Epithelial cell of proximal tubule (primary cell): ENCODE measurements at regions not wholly inside any gene's neighbourhood (a gene's known extent, or its start where the extent isn't known, plus 50 kb on each side); places are given as distances from the start of the nearest gene placed in this dataset.
"Not testable (repeated sequence)": the region's sequence is repeated elsewhere in the genome, so short reads cannot be mapped to it uniquely, and the experiment has no call there.

ENCODE experiments used
- DNase-seq: peaks from one replicate; pipeline ENCODE4 v3.0.0-alpha.2; 2011; ENCODE audit warnings: low read depth
- H3K4me3 ChIP-seq: 2 replicates; pipeline ENCODE4 v1.5.1; 2011; ENCODE audit warnings: low read depth, mild to moderate bottlenecking, low read length
- TF ChIP-seq, protein P1 (sequence below): conservative IDR thresholded peaks from 2 replicates; pipeline ENCODE4 v1.5.1; 2012; ENCODE audit warnings: low read depth, mild to moderate bottlenecking, low read length

GRCh38 chr2:239803102-239803765 lies 221.9 kb downstream of the NDUFA10 start:
- H3K4me3 ChIP-seq: no peak overlapping the region
- TF ChIP-seq, protein P1, sequence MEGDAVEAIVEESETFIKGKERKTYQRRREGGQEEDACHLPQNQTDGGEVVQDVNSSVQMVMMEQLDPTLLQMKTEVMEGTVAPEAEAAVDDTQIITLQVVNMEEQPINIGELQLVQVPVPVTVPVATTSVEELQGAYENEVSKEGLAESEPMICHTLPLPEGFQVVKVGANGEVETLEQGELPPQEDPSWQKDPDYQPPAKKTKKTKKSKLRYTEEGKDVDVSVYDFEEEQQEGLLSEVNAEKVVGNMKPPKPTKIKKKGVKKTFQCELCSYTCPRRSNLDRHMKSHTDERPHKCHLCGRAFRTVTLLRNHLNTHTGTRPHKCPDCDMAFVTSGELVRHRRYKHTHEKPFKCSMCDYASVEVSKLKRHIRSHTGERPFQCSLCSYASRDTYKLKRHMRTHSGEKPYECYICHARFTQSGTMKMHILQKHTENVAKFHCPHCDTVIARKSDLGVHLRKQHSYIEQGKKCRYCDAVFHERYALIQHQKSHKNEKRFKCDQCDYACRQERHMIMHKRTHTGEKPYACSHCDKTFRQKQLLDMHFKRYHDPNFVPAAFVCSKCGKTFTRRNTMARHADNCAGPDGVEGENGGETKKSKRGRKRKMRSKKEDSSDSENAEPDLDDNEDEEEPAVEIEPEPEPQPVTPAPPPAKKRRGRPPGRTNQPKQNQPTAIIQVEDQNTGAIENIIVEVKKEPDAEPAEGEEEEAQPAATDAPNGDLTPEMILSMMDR: no peak
- DNase-seq: no peak

DNA sequence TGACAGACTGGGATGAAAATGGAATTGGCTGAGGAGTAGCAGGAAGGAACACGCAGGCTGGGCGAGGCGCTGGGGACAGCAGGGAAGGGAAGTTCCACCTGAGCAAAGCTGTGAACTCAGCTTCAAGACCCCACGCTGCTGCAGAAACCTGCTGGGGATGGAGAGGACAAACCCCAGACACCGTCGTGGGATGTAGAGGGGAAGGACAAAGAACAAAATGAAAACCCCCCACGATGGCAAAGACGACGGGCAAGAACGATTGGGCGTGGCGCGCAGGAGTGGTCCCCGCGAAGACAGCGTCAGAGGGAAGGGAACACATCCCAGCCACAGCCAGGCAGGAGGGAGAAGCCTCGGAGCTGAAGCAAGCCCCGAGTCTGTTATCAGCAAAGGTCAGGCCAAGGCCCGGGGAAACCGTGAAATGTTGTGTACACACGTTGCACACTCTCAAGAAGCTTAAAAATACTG lies 222.9 kb downstream of the NDUFA10 start:
- TF ChIP-seq, protein P1: no peak
- DNase-seq: no peak
- no peak overlapping the region for H3K4me3 ChIP-seq

- no peak overlapping the region for H3K4me3 ChIP-seq
- TF ChIP-seq, protein P1: no peak
- DNase-seq: no peak
Measured at GRCh38 chr2:239801404-239802184, 223.5 kb downstream of the NDUFA10 start.

GRCh38 chr2:239800785-239801386 lies 224.3 kb downstream of the NDUFA10 start:
- DNase-seq: no peak
- no peak overlapping the region for H3K4me3 ChIP-seq
- TF ChIP-seq, protein P1: no peak

DNA sequence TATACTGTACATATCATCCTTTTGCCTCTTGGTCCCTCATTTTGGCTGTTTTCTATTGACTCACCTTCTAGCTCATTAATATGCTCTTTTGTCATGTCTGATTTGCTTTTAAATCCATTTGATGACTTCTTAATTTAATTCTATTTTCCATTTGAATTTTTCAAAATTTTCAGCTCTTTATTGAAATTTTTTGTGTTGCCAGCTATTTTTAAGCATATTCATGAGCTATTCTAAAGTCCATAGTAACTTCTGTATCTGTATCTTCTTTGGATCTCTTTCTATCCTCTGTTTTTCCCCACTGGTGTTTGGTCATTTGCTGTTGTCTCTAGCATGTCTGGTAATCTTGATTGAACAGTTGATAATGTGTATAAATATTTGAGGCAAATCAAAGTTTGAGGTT lies 227.8 kb downstream of the NDUFA10 start:
- no peak for DNase-seq
- TF ChIP-seq, protein P1: no peak
- no peak overlapping the region for H3K4me3 ChIP-seq

DNA sequence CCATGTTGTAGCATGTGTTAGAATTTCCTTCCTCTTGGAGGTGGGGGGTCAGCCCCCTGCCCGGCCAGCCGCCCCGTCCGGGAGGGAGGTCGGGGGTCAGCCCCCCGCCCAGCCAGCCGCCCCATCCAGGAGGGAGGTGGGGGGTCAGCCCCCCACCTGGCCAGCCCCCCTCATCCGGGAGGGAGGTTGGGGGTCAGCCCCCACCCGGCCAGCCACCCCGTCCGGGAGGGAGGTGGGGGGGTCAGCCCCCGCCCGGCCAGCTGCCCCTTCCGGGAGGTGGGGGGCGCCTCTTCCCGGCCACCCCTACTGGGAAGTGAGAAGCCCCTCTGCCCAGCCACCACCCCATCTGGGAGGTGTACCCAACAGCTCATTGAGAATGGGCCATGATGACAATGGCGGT lies 229.4 kb downstream of the NDUFA10 start:
- H3K4me3 ChIP-seq, DNase-seq: not testable (repeated sequence)

DNA sequence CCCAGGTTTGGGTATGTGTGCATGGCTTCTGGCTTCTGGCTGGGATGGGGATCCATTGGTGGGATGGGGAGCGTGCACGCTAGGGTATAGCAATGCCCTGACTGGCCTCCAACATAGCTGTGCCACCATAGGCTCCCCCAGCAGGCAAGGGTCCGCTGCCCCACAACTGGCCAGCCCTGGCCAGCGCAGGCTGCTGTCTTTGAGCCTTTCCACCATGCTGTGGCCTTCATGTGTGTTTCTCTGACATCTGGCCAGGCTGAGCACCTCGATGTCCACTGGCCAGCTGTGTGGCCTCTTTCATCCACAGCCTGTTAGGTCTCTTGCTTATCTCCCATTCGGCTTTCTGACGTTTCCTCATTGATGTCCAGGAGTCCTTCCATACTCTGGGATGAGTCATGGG lies 231.3 kb downstream of the NDUFA10 start:
- no peak for DNase-seq
- TF ChIP-seq, protein P1: no peak
- no peak overlapping the region for H3K4me3 ChIP-seq
